COLO668 (cell line): ENCODE measurements at regions not wholly inside any gene's neighbourhood (a gene's known extent, or its start where the extent isn't known, plus 50 kb on each side); places are given as distances from the start of the nearest gene placed in this dataset.
"Not testable (repeated sequence)": the region's sequence is repeated elsewhere in the genome, so short reads cannot be mapped to it uniquely, and the experiment has no call there.

Source experiments
- DNase-seq: peaks from one replicate; lab custom pipeline; 2025; ENCODE audit not compliant: unreplicated experiment; lab: John Stamatoyannopoulos, UW

- DNase-seq = no peak
Observed at GRCh38 chr5:77871016-77871415, 94.9 kb upstream of the TBCA start.

GRCh38 chr5:77869116-77869798 lies 93.1 kb upstream of the TBCA start:
- DNase-seq = no peak

GRCh38 chr5:77867914-77868313 lies 91.8 kb upstream of the TBCA start:
- no peak for DNase-seq

- DNase-seq = no peak
Observed at GRCh38 chr5:77867194-77867691, 91.1 kb upstream of the TBCA start.

GRCh38 chr5:77866198-77866597 lies 90.1 kb upstream of the TBCA start:
- no peak for DNase-seq

GRCh38 chr5:77864997-77865396 lies 88.9 kb upstream of the TBCA start:
- peak; percentile 3 for DNase-seq

GRCh38 chr5:77863181-77863580 lies 87.0 kb upstream of the TBCA start:
- no peak for DNase-seq

DNA sequence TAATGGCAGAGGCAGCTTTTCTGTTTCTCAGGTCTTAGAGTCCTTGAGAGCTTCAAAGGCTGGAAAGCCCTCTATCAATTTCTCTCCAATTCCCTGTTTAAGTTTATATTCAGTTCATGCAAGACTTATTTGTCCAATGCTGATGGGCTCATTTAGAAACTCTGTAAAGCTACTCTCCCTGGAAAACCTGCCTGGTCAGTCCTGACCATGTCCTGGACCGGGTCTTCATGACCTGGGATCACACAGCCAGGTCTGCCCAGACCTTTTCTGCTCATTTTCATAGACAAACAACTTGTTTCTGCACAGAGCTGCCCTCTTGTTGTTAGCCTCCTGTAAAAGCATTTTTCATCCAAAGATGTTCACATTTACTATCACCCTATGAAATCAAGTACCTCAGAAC lies 85.4 kb upstream of the TBCA start:
- DNase-seq = no peak

- no peak for DNase-seq
Observed at GRCh38 chr5:77859306-77859705, 83.2 kb upstream of the TBCA start.

DNA sequence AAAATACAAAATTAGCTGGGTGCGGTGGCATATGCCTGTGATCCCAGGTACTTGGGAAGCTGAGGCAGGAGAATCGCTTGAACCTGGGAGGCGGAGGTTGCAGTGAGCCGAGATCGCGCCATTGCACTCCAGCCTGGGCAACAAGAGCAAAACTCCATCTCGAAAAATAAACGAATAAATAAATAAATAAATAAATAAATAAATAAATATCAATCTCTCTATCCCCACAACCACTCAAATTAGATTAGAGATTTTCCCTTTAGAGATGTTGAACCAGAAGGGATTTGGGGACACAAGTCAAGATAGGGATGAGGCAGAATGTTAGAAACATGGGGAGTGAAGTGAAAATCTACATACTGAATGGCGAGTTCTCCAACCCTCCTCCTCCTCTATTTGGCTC lies 82.5 kb upstream of the TBCA start:
- DNase-seq = not testable (repeated sequence)

DNA sequence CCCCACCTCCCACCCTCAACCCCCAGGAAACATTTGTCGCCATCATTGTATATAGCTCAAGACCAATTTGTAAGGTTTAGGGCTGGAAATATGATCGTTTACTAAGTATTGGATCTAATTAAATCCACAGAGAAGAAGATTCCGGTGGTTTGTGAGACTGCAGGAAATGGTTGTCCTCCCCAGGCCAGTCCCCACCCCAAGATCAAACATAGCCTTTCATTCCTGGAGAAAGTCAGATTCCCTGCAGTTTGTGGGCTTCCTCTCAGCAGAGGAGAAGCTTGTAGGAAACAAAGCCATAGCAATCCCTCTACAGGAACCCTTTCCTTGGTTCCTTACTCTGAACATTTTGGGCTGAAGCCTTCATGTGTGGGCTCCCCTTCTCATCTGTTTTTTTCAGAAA lies 79.2 kb upstream of the TBCA start:
- no peak for DNase-seq

- DNase-seq = no peak
Observed at GRCh38 chr5:77853353-77853907, 77.3 kb upstream of the TBCA start.

- DNase-seq = peak; percentile 41
Observed at GRCh38 chr5:77852514-77853352, 76.6 kb upstream of the TBCA start.

DNA sequence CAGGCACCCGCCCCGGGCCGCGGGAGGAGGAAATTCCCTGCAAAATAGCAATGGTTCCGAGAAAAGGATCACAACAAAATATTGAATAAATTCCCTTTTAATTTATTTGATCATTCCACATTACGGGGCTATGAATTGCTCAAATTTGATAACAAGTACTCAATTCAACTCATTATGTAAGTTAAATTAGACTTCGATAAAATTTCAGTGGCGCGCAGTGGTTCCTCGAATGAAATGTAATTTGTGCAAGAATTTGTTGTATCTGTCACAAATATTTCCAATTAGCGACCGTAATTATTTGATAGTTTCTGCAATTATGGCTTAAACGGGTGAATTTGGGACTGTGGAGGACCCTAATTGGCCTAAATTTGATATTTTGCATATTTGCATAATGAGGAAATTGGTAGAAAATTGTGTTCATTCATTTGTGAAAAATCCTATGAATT lies 76.0 kb upstream of the TBCA start:
- no peak for DNase-seq

- peak; percentile 47 for DNase-seq
Observed at GRCh38 chr5:77851176-77852067, 75.3 kb upstream of the TBCA start.

- no peak for DNase-seq
Observed at GRCh38 chr5:77850536-77851175, 74.5 kb upstream of the TBCA start.

GRCh38 chr5:77849308-77849900 lies 73.3 kb upstream of the TBCA start:
- DNase-seq = no peak

GRCh38 chr5:77847814-77848290 lies 71.7 kb upstream of the TBCA start:
- no peak for DNase-seq

DNA sequence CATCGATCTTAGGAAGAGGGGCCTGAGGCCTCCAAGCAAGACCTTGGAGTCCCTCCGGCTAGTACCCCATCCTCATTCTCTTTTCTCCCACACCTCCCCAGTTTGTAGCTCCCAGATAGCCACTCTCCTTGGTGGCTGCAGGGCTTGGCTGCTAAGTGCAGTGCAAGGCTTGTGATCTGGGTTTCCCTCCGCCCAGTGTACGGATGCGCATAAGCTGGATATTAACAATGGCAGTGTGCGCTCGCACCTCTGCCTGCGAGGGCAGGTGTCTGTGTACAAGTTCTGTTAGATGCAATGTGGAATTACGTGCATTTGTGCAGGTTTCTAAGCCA lies 71.0 kb upstream of the TBCA start:
- no peak for DNase-seq
